HCT116 (cell line): ENCODE measurements at regions not wholly inside any gene's neighbourhood (a gene's known extent, or its start where the extent isn't known, plus 50 kb on each side); places are given as distances from the start of the nearest gene placed in this dataset.

Source experiments
- EGR1 ChIP-seq: IDR thresholded peaks from 2 replicates; pipeline ENCODE4 v1.6.1; 2012; ENCODE audit warnings: low read depth
- ELF1 ChIP-seq: IDR thresholded peaks from 2 replicates; pipeline ENCODE4 v1.6.1; 2012; ENCODE audit warnings: low read depth, borderline replicate concordance
- EZH2 ChIP-seq: fragments of 200-600 bp; sonication (generic); IDR thresholded peaks from 2 replicates; pipeline ENCODE4 v1.6.1; 2017; ENCODE audit warnings: antibody characterized with exemption, mixed run types
- EZH2phosphoT487 ChIP-seq: fragments of 200-600 bp; IDR thresholded peaks from 2 replicates; pipeline ENCODE4 v1.6.1; 2018; ENCODE audit warnings: antibody characterized with exemption, borderline replicate concordance
- POLR2A ChIP-seq: IDR thresholded peaks from 2 replicates; pipeline ENCODE4 v1.7.0; 2011; ENCODE audit warnings: borderline replicate concordance; ENCODE audit not compliant: insufficient read depth, insufficient read length; ENCODE audit errors: extremely low read depth
- POLR2AphosphoS5 ChIP-seq: IDR thresholded peaks from 2 replicates; pipeline ENCODE4 v1.6.1; 2011; ENCODE audit warnings: mild to moderate bottlenecking, low read depth, low read length, moderate library complexity
- RAD21 ChIP-seq: IDR thresholded peaks from 2 replicates; pipeline ENCODE4 v1.6.1; 2012; ENCODE audit warnings: low read depth, mild to moderate bottlenecking
- SIN3A ChIP-seq: IDR thresholded peaks from 2 replicates; pipeline ENCODE4 v1.6.1; 2012; ENCODE audit warnings: low read depth
- SP1 ChIP-seq: IDR thresholded peaks from 2 replicates; pipeline ENCODE4 v1.6.1; 2012; ENCODE audit warnings: low read depth
- TCF7L2 ChIP-seq: IDR thresholded peaks from 2 replicates; pipeline ENCODE4 v1.7.0; 2011; ENCODE audit warnings: borderline replicate concordance, inconsistent platforms; ENCODE audit not compliant: insufficient read depth, insufficient read length; ENCODE audit errors: extremely low read depth
- YY1 ChIP-seq: IDR thresholded peaks from 2 replicates; pipeline ENCODE4 v1.6.1; 2011; ENCODE audit warnings: low read length, low read depth, moderate library complexity, mild to moderate bottlenecking; ENCODE audit not compliant: insufficient replicate concordance; ENCODE audit errors: extremely low read depth
- ZBTB33 ChIP-seq: IDR thresholded peaks from 2 replicates; pipeline ENCODE4 v1.6.1; 2011; ENCODE audit warnings: mild to moderate bottlenecking, low read length, moderate library complexity; ENCODE audit not compliant: insufficient replicate concordance; ENCODE audit errors: extremely low read depth
- TF ChIP-seq, protein P1 (sequence below), 3 experiments: fragments of 200-600 bp in 1 of 3; sonication (generic) in 1 of 3; IDR thresholded peaks in 2 of 3; conservative IDR thresholded peaks in 1 of 3; 2 replicates each; pipeline ENCODE4 v1.5.1; 2012 to 2017; ENCODE audit warnings: low read depth in 2 of 3, low read length in 2 of 3, antibody characterized with exemption in 1 of 3, borderline replicate concordance in 1 of 3, control low read depth in 1 of 3, mild to moderate bottlenecking in 1 of 3, mixed read lengths in 1 of 3, mixed run types in 1 of 3, moderate library complexity in 1 of 3; ENCODE audit not compliant: insufficient read depth in 1 of 3
- TF ChIP-seq, protein P2 (sequence below): IDR thresholded peaks from 2 replicates; pipeline ENCODE4 v1.6.1; 2012

GRCh38 chr13:53562419-53562818, 533.8 kb downstream of the OLFM4 start:
- TF ChIP-seq ZBTB33 (no peak), EGR1 (no peak), POLR2AphosphoS5 (no peak), EZH2 (no peak), YY1 (no peak), RAD21 (no peak), SIN3A (no peak), EZH2phosphoT487 (no peak), SP1 (no peak), POLR2A (no peak), TCF7L2 (no peak), ELF1 (no peak)
- TF ChIP-seq, protein P1, sequence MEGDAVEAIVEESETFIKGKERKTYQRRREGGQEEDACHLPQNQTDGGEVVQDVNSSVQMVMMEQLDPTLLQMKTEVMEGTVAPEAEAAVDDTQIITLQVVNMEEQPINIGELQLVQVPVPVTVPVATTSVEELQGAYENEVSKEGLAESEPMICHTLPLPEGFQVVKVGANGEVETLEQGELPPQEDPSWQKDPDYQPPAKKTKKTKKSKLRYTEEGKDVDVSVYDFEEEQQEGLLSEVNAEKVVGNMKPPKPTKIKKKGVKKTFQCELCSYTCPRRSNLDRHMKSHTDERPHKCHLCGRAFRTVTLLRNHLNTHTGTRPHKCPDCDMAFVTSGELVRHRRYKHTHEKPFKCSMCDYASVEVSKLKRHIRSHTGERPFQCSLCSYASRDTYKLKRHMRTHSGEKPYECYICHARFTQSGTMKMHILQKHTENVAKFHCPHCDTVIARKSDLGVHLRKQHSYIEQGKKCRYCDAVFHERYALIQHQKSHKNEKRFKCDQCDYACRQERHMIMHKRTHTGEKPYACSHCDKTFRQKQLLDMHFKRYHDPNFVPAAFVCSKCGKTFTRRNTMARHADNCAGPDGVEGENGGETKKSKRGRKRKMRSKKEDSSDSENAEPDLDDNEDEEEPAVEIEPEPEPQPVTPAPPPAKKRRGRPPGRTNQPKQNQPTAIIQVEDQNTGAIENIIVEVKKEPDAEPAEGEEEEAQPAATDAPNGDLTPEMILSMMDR (IDR thresholded peaks at IDR 0.05 in 2 of 3, conservative IDR thresholded peaks at IDR 0.05 in 1 of 3; ENCODE audit: borderline replicate concordance in 1 of 3, insufficient read depth in 1 of 3, low read depth in 2 of 3, low read length in 2 of 3), result no peak
- TF ChIP-seq, protein P2, sequence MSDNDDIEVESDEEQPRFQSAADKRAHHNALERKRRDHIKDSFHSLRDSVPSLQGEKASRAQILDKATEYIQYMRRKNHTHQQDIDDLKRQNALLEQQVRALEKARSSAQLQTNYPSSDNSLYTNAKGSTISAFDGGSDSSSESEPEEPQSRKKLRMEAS, result no peak
